ENCODE measurements at regions not wholly inside any gene's neighbourhood (a gene's known extent, or its start where the extent isn't known, plus 50 kb on each side); places are given as distances from the start of the nearest gene placed in this dataset.

- TF ChIP-seq, protein P1, sequence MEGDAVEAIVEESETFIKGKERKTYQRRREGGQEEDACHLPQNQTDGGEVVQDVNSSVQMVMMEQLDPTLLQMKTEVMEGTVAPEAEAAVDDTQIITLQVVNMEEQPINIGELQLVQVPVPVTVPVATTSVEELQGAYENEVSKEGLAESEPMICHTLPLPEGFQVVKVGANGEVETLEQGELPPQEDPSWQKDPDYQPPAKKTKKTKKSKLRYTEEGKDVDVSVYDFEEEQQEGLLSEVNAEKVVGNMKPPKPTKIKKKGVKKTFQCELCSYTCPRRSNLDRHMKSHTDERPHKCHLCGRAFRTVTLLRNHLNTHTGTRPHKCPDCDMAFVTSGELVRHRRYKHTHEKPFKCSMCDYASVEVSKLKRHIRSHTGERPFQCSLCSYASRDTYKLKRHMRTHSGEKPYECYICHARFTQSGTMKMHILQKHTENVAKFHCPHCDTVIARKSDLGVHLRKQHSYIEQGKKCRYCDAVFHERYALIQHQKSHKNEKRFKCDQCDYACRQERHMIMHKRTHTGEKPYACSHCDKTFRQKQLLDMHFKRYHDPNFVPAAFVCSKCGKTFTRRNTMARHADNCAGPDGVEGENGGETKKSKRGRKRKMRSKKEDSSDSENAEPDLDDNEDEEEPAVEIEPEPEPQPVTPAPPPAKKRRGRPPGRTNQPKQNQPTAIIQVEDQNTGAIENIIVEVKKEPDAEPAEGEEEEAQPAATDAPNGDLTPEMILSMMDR (IDR thresholded peaks at IDR 0.05): no peak
- TF ChIP-seq POLR2AphosphoS5 (IDR thresholded peaks at IDR 0.05): no peak
These were observed 294.4 kb downstream of the SMOC2 start for GRCh38 chr6:168735268-168735949.

All from gastroesophageal sphincter (tissue), 3 donors.